ENCODE measurements at regions not wholly inside any gene's neighbourhood (a gene's known extent, or its start where the extent isn't known, plus 50 kb on each side); places are given as distances from the start of the nearest gene placed in this dataset.

DNA sequence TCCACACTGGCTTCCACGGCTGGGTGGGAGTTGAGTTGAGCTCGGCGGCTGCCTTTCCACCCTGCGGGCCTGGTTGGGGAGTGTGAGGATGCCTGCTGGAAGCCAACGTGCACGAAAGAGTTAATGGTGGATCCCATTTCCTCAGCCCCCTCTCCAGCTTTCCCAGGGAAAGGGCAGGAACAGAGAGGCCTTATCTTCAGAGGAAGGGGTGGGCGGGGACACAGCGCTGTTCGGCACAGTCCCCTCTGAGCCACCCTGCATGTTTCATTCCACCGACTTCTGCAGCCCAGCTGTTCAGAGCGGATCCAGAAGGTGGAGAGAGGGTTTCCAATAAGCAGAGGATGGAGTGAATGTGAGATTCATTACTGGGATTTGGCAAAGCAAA is 295.3 kb downstream of the SEC14L1 start:
- no peak for TF ChIP-seq CTCF (IDR thresholded peaks at IDR 0.05; ENCODE audit: low read depth, low read length)
- TF ChIP-seq EZH2phosphoT487 (IDR thresholded peaks at IDR 0.05; ENCODE audit: low read depth), result no peak

All from OCI-LY3 (cell line).